GM18498 (cell line): ENCODE measurements at regions not wholly inside any gene's neighbourhood (a gene's known extent, or its start where the extent isn't known, plus 50 kb on each side); places are given as distances from the start of the nearest gene placed in this dataset.
"Not testable (repeated sequence)": the region's sequence is repeated elsewhere in the genome, so short reads cannot be mapped to it uniquely, and the experiment has no call there.

Experiments used
- ATAC-seq: cut with Tn5 transposase; IDR thresholded peaks from one replicate; pipeline ENCODE4 v1.9.1; 2021; ENCODE audit warnings: mild to moderate bottlenecking, moderate library complexity; ENCODE audit not compliant: unreplicated experiment

- ATAC-seq, result no peak
Observed at GRCh38 chr13:33410619-33411018, 125.1 kb upstream of the STARD13 start.

- ATAC-seq, result no peak
Observed at GRCh38 chr13:33411312-33411711, 125.8 kb upstream of the STARD13 start.

GRCh38 chr13:33415822-33416221 is 130.3 kb upstream of the STARD13 start:
- no peak for ATAC-seq

GRCh38 chr13:33418224-33418953 is 132.8 kb upstream of the STARD13 start:
- not testable (repeated sequence) for ATAC-seq

DNA sequence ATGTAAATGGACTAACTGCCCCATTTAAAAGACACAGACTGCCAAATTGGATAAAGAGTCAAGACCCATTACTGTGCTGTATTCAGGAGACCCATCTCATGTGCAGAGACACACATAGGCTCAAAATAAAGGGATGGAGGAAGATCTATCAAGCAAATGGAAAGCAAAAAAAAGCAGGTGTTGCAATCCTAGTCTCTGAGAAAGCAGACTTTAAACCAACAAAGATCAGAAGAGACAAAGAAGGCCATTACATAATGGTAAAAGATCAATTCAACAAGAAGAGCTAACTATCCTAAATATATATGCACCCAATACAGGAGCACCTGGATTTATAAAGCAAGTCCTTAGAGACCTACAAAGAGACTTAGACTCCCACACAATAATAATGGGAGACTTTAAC is 134.6 kb upstream of the STARD13 start:
- not testable (repeated sequence) for ATAC-seq

GRCh38 chr13:33426131-33426530 is 140.6 kb upstream of the STARD13 start:
- ATAC-seq, result no peak

DNA sequence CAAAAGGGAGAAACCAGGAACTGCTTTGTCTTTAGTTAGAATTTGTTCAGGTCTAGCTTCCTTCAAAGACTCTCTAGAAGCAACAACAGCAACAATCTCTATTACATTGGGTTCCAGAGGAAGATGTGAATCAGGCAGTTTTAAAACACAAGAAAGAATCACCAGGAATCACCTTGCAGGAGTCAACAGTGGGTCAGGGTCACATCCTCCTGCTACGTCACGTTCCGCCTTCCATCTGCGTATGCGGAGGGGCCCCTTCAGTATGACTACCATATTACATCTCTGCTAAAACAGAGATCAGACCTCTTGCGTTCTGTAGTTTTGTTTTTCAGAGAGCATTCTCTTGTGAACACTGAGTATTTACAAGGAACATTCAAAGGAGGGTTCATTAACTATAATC is 147.8 kb upstream of the STARD13 start:
- ATAC-seq, result no peak

DNA sequence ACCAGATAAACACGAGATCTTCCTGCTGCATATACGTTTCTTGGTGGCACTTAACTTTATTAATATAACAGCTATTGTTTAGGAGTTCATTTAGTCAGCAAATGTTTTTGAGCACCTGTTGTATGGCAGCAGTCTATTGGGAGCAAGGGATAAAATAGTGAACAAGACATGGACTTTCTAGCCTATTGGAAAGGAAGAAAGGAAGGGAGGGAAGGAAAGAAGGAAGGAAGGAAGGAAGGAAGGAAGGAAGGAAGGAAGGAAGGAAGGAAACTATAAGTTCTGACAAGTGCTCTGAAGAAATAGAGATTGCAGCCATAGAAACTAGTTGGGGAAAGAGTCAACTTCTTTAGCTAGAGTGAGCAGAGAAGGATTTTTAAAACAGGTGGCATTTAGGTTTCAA is 149.1 kb upstream of the STARD13 start:
- no peak for ATAC-seq

DNA sequence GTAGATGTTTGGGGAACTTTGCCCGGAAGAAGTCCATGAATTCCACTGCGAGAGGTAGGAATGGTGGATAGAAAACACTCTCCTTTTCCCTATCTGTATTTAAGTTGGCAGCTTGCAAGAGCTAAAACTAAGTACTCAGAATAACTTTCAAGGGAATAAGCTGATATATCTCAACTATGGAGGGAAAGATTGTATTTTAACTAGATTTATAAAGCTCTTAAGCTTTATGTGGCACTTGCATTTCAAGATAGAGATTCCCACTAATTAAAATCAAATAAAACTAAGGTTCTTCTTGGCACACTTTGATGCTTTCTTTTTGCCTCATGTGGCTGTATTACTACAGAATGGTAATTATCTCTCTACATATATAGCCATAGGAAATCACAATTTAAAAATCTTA is 149.7 kb upstream of the STARD13 start:
- ATAC-seq, result no peak

- ATAC-seq, result no peak
Observed at GRCh38 chr13:33438918-33439317, 153.4 kb upstream of the STARD13 start.

GRCh38 chr13:33441015-33441414 is 155.5 kb upstream of the STARD13 start:
- no peak for ATAC-seq

DNA sequence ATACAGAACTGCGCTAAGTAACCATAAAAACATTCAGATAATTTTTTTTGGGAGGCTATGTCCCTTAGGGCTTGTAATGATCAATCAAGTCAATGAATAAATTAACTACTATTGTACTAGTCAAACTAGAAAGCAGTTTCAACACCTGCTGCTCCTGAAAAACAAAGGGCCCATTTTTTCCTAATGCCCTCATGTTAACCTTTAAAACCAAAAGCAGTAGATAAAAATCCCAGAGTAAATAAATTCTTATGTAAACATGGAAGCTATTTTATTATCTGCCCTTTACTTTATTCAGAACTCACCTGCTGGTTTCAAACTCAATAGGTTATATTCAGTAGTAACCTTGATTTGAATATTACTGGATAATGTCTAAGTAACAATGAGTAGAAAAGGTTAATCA is 159.5 kb upstream of the STARD13 start:
- ATAC-seq, result no peak

- ATAC-seq, result no peak
Observed at GRCh38 chr13:33445476-33445875, 159.9 kb upstream of the STARD13 start.

DNA sequence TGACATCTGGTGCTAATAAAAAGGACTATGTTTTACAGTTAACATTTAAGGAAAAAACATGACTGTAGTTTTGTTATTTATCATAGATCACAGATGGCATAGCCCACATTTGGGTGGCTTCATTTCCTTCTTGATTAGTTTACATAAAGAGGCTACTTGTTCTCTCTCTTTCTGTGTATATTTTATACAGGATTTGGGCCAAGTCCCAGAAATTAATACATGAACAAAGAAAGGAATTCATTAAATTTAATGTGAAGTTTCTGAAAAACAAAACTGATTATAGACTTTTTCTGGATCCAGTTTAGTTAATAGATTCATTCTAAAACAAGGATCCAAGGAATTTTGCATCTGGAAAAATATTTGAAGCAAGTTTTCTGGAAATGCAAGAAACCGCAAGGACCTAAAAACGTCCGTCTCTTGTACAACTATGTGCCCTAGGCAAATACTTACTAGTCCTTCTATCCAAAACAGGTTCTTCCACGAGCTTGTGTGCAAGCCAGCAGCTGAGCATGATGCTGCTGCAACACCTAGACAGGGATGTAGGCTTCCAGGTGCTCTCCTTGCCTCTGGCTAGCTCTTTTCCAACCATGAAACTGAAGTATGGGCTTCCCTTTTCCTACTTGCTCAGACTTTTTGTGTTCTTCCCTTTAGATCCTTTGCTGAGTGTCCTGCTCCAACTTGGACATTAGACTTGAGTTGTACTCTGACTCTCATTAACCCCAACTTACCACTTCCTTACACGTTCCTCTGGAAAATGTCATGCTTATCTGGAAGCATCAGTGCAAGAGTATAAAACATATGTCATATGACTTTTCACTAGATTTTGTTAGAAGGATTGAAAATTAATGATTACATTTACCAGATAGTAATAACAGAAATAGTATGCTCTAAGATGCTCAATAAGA is 161.5 kb upstream of the STARD13 start:
- no peak for ATAC-seq

DNA sequence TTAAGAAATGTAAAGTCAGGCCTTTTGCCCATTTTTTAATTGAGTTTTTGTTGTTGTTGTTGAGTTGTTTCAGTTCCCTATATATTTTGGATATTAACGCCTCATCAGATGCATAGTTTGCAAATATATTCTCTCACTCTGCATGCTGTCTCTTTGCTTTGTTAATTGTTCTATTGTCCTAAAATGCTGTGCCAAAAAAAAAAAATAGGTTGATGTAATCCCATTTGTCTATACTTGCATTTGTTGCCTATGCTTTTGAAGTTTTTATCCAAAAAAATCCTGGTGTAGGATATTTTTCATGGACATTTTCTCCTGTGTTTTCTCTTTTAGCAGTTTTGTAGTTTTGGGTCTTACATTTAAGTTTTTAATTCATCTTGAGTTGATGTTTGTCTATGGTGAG is 163.3 kb upstream of the STARD13 start:
- no peak for ATAC-seq

- ATAC-seq, result no peak
Observed at GRCh38 chr13:33450956-33451709, 165.6 kb upstream of the STARD13 start.

DNA sequence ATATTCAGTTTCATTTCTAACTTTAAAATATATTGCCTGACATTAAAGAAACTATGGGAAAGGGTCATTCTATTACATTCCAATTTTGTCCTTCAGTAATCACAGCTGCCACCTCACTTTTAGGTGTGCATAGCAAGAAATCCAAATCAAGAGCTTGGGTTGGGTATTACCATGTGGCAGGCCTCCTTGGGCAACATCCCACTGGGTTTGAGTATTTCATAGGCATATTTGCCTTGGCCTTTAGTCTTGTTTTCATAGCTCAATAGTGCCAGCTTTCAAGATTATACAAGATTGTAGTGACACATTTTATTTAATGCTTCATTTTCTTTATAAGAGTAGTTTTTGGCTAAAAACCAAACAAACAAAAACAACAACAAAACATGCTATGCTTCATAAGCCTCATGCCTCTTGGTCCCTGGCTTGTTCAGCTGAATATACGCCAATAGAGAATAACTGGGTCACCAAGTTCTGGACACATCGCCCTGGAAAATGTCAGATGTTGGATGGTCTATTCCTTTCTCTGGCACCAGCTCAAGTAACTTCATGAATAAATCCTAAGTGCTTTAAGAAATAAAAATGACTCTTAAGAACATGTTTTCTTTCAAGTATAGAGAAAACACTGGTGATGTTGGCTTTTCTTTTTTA is 167.4 kb upstream of the STARD13 start:
- no peak for ATAC-seq

GRCh38 chr13:33453936-33454335 is 168.4 kb upstream of the STARD13 start:
- ATAC-seq, result no peak

DNA sequence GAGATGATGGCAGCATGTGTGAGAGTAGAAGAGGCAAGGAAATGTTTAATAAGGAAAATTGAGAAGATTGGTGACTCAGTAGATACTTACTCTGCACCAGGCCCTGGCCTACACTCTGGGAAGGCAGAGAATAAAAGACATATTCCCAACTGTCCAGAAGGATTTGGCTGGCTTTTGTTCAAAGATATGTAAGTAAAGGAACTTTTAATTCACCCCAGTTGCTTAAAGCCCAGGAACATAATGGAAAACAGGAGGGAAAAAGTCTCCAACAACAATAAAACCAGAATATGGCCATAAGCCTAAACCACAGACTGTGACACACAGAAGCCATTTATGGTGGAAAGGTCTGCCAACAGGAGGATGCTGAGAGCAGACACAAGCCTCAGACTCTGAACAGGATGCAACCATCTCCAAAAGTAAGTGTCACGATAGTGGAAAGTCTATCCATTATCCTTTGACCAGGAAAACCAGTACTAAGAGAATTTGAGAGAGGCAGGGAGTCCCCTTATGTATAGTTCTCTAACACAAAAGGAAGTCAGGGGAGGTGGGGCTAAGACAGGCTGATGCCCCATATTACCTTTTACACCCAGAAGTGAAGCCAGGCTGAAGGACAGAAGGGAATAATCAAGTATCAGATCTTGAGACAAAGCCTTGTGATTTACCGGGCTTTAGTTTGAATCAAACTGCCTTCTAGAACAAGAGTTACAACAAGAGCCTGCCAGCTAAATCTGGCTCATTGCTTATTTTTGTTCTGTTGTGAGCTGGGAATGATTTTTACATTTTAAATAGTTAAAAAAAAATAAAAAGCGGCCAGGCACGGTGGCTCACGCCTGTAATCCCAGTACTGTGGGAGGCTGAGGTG is 169.5 kb upstream of the STARD13 start:
- ATAC-seq, result no peak

DNA sequence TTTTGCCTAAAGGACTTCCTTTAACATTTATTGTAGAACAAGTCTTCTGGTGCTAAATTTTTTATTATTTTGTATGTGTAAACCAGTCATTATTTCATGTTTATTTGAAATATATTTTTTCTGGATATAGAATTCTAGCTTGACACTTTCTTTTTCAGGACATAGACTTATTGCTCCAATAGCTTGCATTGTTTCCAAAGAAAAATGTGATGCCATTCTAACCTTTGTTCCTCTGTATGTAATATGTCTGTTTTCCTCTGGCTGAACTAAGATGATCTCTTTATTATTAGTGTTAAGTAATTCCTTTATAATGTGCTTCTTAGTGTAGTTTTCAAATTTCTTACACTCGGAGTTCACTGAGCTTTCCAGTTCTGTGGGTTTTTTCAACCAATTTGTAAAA is 174.1 kb upstream of the STARD13 start:
- no peak for ATAC-seq
